ENCODE measurements at regions not wholly inside any gene's neighbourhood (a gene's known extent, or its start where the extent isn't known, plus 50 kb on each side); places are given as distances from the start of the nearest gene placed in this dataset.

DNA sequence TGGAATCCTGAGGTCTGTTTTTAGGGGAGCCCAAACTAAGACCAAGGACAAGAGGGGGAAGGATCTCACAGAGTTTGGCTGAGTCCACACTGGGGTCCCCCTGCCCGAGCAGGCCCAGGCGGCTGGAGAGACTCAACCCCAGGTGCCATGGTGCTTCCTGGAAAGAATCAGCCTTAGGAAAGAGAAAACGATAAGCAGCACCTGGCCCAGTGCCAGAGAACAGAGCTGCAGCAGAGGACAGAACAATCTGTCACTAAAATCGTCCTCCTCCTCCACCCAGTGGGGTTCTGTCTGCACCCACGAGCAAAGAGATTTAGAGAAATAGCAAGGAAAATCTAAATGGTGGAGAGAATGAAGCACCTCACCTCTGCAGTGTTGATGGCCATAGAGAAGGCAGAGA lies 470.5 kb downstream of the BCOR start:
- Histone ChIP-seq H3K4me2 (ENCODE audit: insufficient read depth, insufficient read length, low read length) (no peak overlapping the region), H3K9me3 (ENCODE audit: control insufficient read depth, low read depth, low read length) (no peaks in the 10 kb centered on the region)
- peaks cover 57 to 74% of the 10 kb centered on the region in 2 experiments for H3K9me3 Mint-ChIP-seq

More for the DNA sequence above, 470.5 kb downstream of the BCOR start:
- no peak overlapping the region for H3K4ac ChIP-seq (ENCODE audit: low read depth, low read length)
- no peak for DNase-seq
- no peaks in the 10 kb centered on the region for H3K27me3 ChIP-seq (ENCODE audit: insufficient read depth, low read length)
- H2AFZ ChIP-seq (ENCODE audit: low read length) = no peak overlapping the region
- H4K8ac ChIP-seq (replicated peaks; ENCODE audit: insufficient read length, low read depth, low read length) = no peak overlapping the region
- no peak overlapping the region for H2BK15ac ChIP-seq (ENCODE audit: low read depth, low read length)
- Mint-ChIP-seq H3K36me3 (ENCODE audit: insufficient read depth in 1 of 3, low read depth in 3 of 3) (peaks cover 0 to 2% (median 0%) of the 10 kb centered on the region in 3 experiments; a peak in 4 of 7 replicates), H3K27me3 (ENCODE audit: low read depth) (no peaks in the 10 kb centered on the region; the same call in none of the 2 replicates), H3K27ac (no peak overlapping the region), H3K4me1 (peaks cover 5 to 10% of the 10 kb centered on the region in 2 experiments), H3K4me3 (no peak overlapping the region)
- H2BK20ac ChIP-seq (ENCODE audit: low read depth, low read length, poor library complexity, severe bottlenecking) = no peak overlapping the region
- no peak overlapping the region for H3K18ac ChIP-seq (ENCODE audit: insufficient read length, low read depth, low read length)
- H3K4me1 ChIP-seq (ENCODE audit: insufficient read depth, low read length) = peaks cover 5% of the 10 kb centered on the region; the same call in 1 of the 2 replicates
- no CpG with 5 or more reads among the region's 5 CpGs for WGBS (ENCODE audit: extremely low coverage, insufficient read length, low lambda C conversion rate)
- H4K5ac ChIP-seq (ENCODE audit: insufficient read length, low read depth, low read length) = no peak overlapping the region
- H3K23ac ChIP-seq (ENCODE audit: insufficient read length, low read depth, low read length) = no peak overlapping the region
- H2AK5ac ChIP-seq (ENCODE audit: insufficient read length, low read length) = no peak overlapping the region
- no peak overlapping the region for H3K56ac ChIP-seq (ENCODE audit: insufficient read length, low read depth, low read length)
- H3K14ac ChIP-seq (ENCODE audit: insufficient read depth, low read length) = no peak overlapping the region
- TF ChIP-seq, protein P1, sequence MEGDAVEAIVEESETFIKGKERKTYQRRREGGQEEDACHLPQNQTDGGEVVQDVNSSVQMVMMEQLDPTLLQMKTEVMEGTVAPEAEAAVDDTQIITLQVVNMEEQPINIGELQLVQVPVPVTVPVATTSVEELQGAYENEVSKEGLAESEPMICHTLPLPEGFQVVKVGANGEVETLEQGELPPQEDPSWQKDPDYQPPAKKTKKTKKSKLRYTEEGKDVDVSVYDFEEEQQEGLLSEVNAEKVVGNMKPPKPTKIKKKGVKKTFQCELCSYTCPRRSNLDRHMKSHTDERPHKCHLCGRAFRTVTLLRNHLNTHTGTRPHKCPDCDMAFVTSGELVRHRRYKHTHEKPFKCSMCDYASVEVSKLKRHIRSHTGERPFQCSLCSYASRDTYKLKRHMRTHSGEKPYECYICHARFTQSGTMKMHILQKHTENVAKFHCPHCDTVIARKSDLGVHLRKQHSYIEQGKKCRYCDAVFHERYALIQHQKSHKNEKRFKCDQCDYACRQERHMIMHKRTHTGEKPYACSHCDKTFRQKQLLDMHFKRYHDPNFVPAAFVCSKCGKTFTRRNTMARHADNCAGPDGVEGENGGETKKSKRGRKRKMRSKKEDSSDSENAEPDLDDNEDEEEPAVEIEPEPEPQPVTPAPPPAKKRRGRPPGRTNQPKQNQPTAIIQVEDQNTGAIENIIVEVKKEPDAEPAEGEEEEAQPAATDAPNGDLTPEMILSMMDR (conservative IDR thresholded peaks at IDR 0.05) = no peak
- no peaks in the 10 kb centered on the region for H3K79me1 ChIP-seq (ENCODE audit: insufficient read depth, low read depth, low read length, poor library complexity, severe bottlenecking)
- H4K91ac ChIP-seq (ENCODE audit: insufficient read length, low read depth, low read length) = no peak overlapping the region
- no peak overlapping the region for H3K9ac ChIP-seq (ENCODE audit: extremely low read depth, insufficient read length, low read length)
- H2BK120ac ChIP-seq (ENCODE audit: low read depth, low read length, poor library complexity, severe bottlenecking) = no peak overlapping the region
- H2BK5ac ChIP-seq (ENCODE audit: insufficient read length, low read length) = no peak overlapping the region
- H4K20me1 ChIP-seq (ENCODE audit: control insufficient read depth, insufficient read depth, insufficient read length) = no peaks in the 10 kb centered on the region
- H3K27ac ChIP-seq (ENCODE audit: insufficient read length, low read depth, low read length) = no peak overlapping the region
- no peaks in the 10 kb centered on the region for H3K79me2 ChIP-seq (ENCODE audit: insufficient read depth, low read length)
- H3K23me2 ChIP-seq (ENCODE audit: insufficient read length, low read depth, low read length, poor library complexity, severe bottlenecking) = no peaks in the 10 kb centered on the region
- no peak overlapping the region for H3T11ph ChIP-seq (ENCODE audit: low read length)
- H2BK12ac ChIP-seq (ENCODE audit: insufficient read length, low read depth, low read length) = no peak overlapping the region

All from H9 (cell line).